A673 (cell line): ENCODE measurements at regions not wholly inside any gene's neighbourhood (a gene's known extent, or its start where the extent isn't known, plus 50 kb on each side); places are given as distances from the start of the nearest gene placed in this dataset.

Source experiments
- BruUV-seq: library from RNA; stranded (reverse); fragments of 400-500 nt; replicated peaks from 2 replicates; lab custom pipeline; 2021; lab: Mats Ljungman, UMichigan
- CTCF ChIA-PET: fragments of 300-600 bp; sonication (Branson Sonifier 250); formaldehyde crosslinking; loops from one replicate; lab custom pipeline; 2022; ENCODE audit warnings: antibody characterized with exemption; lab: Charles Lee
- POLR2A ChIA-PET: fragments of 300-600 bp; sonication (Branson Sonifier 250); formaldehyde crosslinking; loops from one replicate; lab custom pipeline; 2022; ENCODE audit warnings: antibody characterized with exemption; ENCODE audit not compliant: low non-redundant PET; lab: Charles Lee
- DNase-seq: peaks from one replicate; pipeline ENCODE4 v3.0.0-alpha.2; 2015; ENCODE audit warnings: low spot score
- H3K27ac ChIP-seq: fragments of 200-600 bp; sonication (generic); 2 replicates; pipeline ENCODE4 v1.5.1; 2016; ENCODE audit warnings: mixed run types, low read depth, mild to moderate bottlenecking, mixed read lengths, antibody characterized with exemption, low read length; ENCODE audit not compliant: poor library complexity, severe bottlenecking
- H3K27me3 ChIP-seq: fragments of 200-600 bp; sonication (generic); replicated peaks from 2 replicates; pipeline ENCODE4 v1.6.1; 2017; ENCODE audit warnings: mixed run types, low read depth, mild to moderate bottlenecking, mixed read lengths, antibody characterized with exemption, low read length; ENCODE audit not compliant: insufficient read depth, poor library complexity
- H3K36me3 ChIP-seq: fragments of 200-600 bp; sonication (generic); 2 replicates; pipeline ENCODE4 v1.6.1; 2016; ENCODE audit warnings: mixed run types, mild to moderate bottlenecking, mixed read lengths, antibody characterized with exemption, low read length; ENCODE audit not compliant: insufficient read depth, poor library complexity, severe bottlenecking
- H3K4me1 ChIP-seq: fragments of 200-600 bp; sonication (generic); 2 replicates; pipeline ENCODE4 v1.6.1; 2017; ENCODE audit warnings: mixed run types, mild to moderate bottlenecking, mixed read lengths, antibody characterized with exemption, low read length; ENCODE audit not compliant: insufficient read depth, poor library complexity, severe bottlenecking
- H3K4me3 ChIP-seq: fragments of 200-600 bp; sonication (generic); 2 replicates; pipeline ENCODE4 v1.5.1; 2016; ENCODE audit warnings: low read depth, mixed run types, mild to moderate bottlenecking, mixed read lengths, low read length; ENCODE audit not compliant: poor library complexity, severe bottlenecking
- H3K9me3 ChIP-seq: fragments of 200-600 bp; sonication (generic); 2 replicates; pipeline ENCODE4 v1.6.1; 2016; ENCODE audit warnings: mixed run types, low read depth, mild to moderate bottlenecking, mixed read lengths, antibody characterized with exemption, low read length; ENCODE audit not compliant: poor library complexity, severe bottlenecking
- CTCF ChIP-seq: fragments of 300-800, 200-600 bp; sonication (generic); conservative IDR thresholded peaks from 2 replicates; pipeline ENCODE4 v1.5.1; 2017; ENCODE audit warnings: low read depth, mild to moderate bottlenecking, antibody characterized with exemption, low read length, moderate library complexity, mixed read lengths
- EZH2 ChIP-seq: fragments of 200-600 bp; sonication (generic); IDR thresholded peaks from 2 replicates; pipeline ENCODE4 v1.6.1; 2017; ENCODE audit warnings: borderline replicate concordance, low read depth, mild to moderate bottlenecking, mixed read lengths, antibody characterized with exemption, low read length; ENCODE audit not compliant: poor library complexity, severe bottlenecking
- intact Hi-C: fragments of 100-400 bp; cut with micrococcal nuclease; formaldehyde crosslinking; loops from one replicate; pipeline ENCODE4 v1.10.0; 2022; ENCODE audit not compliant: unreplicated experiment

GRCh38 chr7:3164380-3164792 is 120.7 kb upstream of the CARD11 start:
- Histone ChIP-seq H3K4me1 (no peaks in the 10 kb centered on the region), H3K27me3 (peaks cover 15% of the 10 kb centered on the region), H3K4me3 (no peak overlapping the region), H3K9me3 (no peaks in the 10 kb centered on the region), H3K36me3 (no peaks in the 10 kb centered on the region), H3K27ac (no peak overlapping the region)
- POLR2A ChIA-PET: no interaction called here
- BruUV-seq: no TSS peak
- TF ChIP-seq CTCF (no peak), EZH2 (no peak)
- intact Hi-C loops: no loop called here
- CTCF ChIA-PET: no interaction called here
- DNase-seq: no peak

GRCh38 chr7:3165681-3166580 is 122.3 kb upstream of the CARD11 start:
- TF ChIP-seq EZH2: no peak
- no peak for TF ChIP-seq CTCF
- Histone ChIP-seq H3K4me3 (no peak overlapping the region), H3K4me1 (no peaks in the 10 kb centered on the region), H3K27ac (no peak overlapping the region), H3K27me3 (peaks cover 15% of the 10 kb centered on the region), H3K9me3 (no peaks in the 10 kb centered on the region), H3K36me3 (no peaks in the 10 kb centered on the region)
- no peak for DNase-seq
- ChIA-PET POLR2A (no interaction called here), CTCF (interaction anchor here (0.7 kb wide), 1 partner anchor 94 kb away, joined by 4 read pairs; no protein-coding TSS in a partner anchor)
- intact Hi-C loops: no loop called here
- no TSS peak for BruUV-seq

- CTCF ChIA-PET: no interaction called here
- BruUV-seq: no TSS peak
- intact Hi-C loops: no loop called here
Observed at GRCh38 chr7:3167551-3167950, 123.9 kb upstream of the CARD11 start.

More at GRCh38 chr7:3167551-3167950, 123.9 kb upstream of the CARD11 start:
- Histone ChIP-seq H3K36me3 (no peaks in the 10 kb centered on the region), H3K9me3 (no peaks in the 10 kb centered on the region), H3K27me3 (peaks cover 15% of the 10 kb centered on the region), H3K27ac (no peak overlapping the region), H3K4me1 (no peaks in the 10 kb centered on the region), H3K4me3 (no peak overlapping the region)
- DNase-seq: no peak
- POLR2A ChIA-PET: no interaction called here
- no peak for TF ChIP-seq CTCF
- no peak for TF ChIP-seq EZH2
